IMR-90 (cell line): ENCODE measurements at regions not wholly inside any gene's neighbourhood (a gene's known extent, or its start where the extent isn't known, plus 50 kb on each side); places are given as distances from the start of the nearest gene placed in this dataset.
"Not testable (repeated sequence)": the region's sequence is repeated elsewhere in the genome, so short reads cannot be mapped to it uniquely, and the experiment has no call there.

Experiments used
- ATAC-seq: fragments of 200-7000 bp; cut with Tn5 transposase; 2 replicates; pipeline ENCODE4 v1.9.1; 2020; ENCODE audit warnings: low read depth, mild to moderate bottlenecking, moderate library complexity
- BruUV-seq: library from RNA; stranded (reverse); fragments of 400-500 nt; replicated peaks from 2 replicates; lab custom pipeline; 2021; lab: Mats Ljungman, UMichigan
- CTCF ChIA-PET: fragments of 300-600 bp; formaldehyde crosslinking; extraction: SDS; loops from one replicate; lab custom pipeline; 2021; ENCODE audit warnings: antibody characterized with exemption; lab: Yijun Ruan, JAX
- POLR2A ChIA-PET: fragments of 300-600 bp; sonication (Branson Sonifier 250); formaldehyde crosslinking; loops from one replicate; lab custom pipeline; 2022; ENCODE audit warnings: antibody characterized with exemption; ENCODE audit not compliant: unreplicated experiment; lab: Charles Lee
- DNase-seq: peaks from one replicate; pipeline ENCODE4 v3.0.0; 2013
- H2AFZ ChIP-seq: replicated peaks from 2 replicates; pipeline ENCODE3; 2013; ENCODE audit warnings: low read length, mild to moderate bottlenecking; ENCODE audit not compliant: poor library complexity
- H2AK5ac ChIP-seq: 2 replicates; pipeline ENCODE4 v1.6.1; 2013; ENCODE audit warnings: low read depth, low read length, inconsistent platforms
- H2AK9ac ChIP-seq: replicated peaks from 2 replicates; pipeline ENCODE3; 2013; ENCODE audit warnings: mild to moderate bottlenecking, low read depth, low read length, moderate library complexity; ENCODE audit not compliant: poor library complexity
- H2BK120ac ChIP-seq: 2 replicates; pipeline ENCODE4 v1.6.1; 2013; ENCODE audit warnings: low read depth, low read length, inconsistent platforms
- H2BK15ac ChIP-seq: 3 replicates; pipeline ENCODE4 v1.6.1; 2013; ENCODE audit warnings: low read depth, low read length, inconsistent platforms
- H2BK20ac ChIP-seq: 2 replicates; pipeline ENCODE4 v1.6.1; 2013; ENCODE audit warnings: low read depth, mild to moderate bottlenecking, inconsistent platforms, low read length, moderate library complexity
- H2BK5ac ChIP-seq: 2 replicates; pipeline ENCODE4 v1.6.1; 2013; ENCODE audit warnings: mild to moderate bottlenecking, low read depth, low read length, inconsistent platforms; ENCODE audit not compliant: poor library complexity, severe bottlenecking
- H3K14ac ChIP-seq: replicated peaks from 2 replicates; pipeline ENCODE4 v1.6.1; 2013; ENCODE audit warnings: low read depth, low read length, inconsistent platforms
- H3K18ac ChIP-seq: 2 replicates; pipeline ENCODE4 v1.6.1; 2013; ENCODE audit warnings: low read depth, low read length, control low read depth
- H3K23ac ChIP-seq: 2 replicates; pipeline ENCODE4 v1.6.1; 2013; ENCODE audit warnings: low read depth, low read length, inconsistent platforms
- H3K27ac ChIP-seq: 2 replicates; pipeline ENCODE4 v1.5.1; 2013; ENCODE audit warnings: mild to moderate bottlenecking, control low read depth, low read length; ENCODE audit not compliant: insufficient read depth
- H3K27me3 ChIP-seq: 2 replicates; pipeline ENCODE4 v1.6.1; 2013; ENCODE audit warnings: low read length; ENCODE audit not compliant: control insufficient read depth, insufficient read depth
- H3K36me3 ChIP-seq: 2 replicates; pipeline ENCODE4 v1.6.1; 2013; ENCODE audit warnings: low read length, mixed read lengths; ENCODE audit not compliant: control insufficient read depth, insufficient read depth
- H3K4ac ChIP-seq: 2 replicates; pipeline ENCODE4 v1.6.1; 2013; ENCODE audit warnings: low read depth, low read length, inconsistent platforms
- H3K4me1 ChIP-seq: 2 replicates; pipeline ENCODE4 v1.6.1; 2013; ENCODE audit warnings: low read length, mixed read lengths; ENCODE audit not compliant: control insufficient read depth, insufficient read depth
- H3K4me2 ChIP-seq: 2 replicates; pipeline ENCODE4 v1.6.1; 2013; ENCODE audit warnings: low read depth, mild to moderate bottlenecking, control low read depth, low read length, moderate library complexity
- H3K4me3 ChIP-seq: 2 replicates; pipeline ENCODE4 v1.5.1; 2013; ENCODE audit warnings: low read depth, mild to moderate bottlenecking, control low read depth, low read length, moderate library complexity; ENCODE audit not compliant: insufficient read depth
- H3K56ac ChIP-seq: 2 replicates; pipeline ENCODE4 v1.6.1; 2013; ENCODE audit warnings: low read length, inconsistent platforms; ENCODE audit not compliant: insufficient read depth; ENCODE audit errors: extremely low read depth
- H3K79me1 ChIP-seq, 2 experiments: 2 replicates each; pipeline ENCODE4 v1.6.1; 2013; ENCODE audit warnings: low read length in 2 of 2, inconsistent platforms in 1 of 2, low read depth in 1 of 2
- H3K9ac ChIP-seq: 2 replicates; pipeline ENCODE4 v1.6.1; 2013; ENCODE audit warnings: low read depth, low read length, control low read depth
- H3K9me1 ChIP-seq: 2 replicates; pipeline ENCODE4 v1.6.1; 2013; ENCODE audit warnings: low read length, inconsistent platforms; ENCODE audit not compliant: insufficient read depth
- H3K9me3 ChIP-seq: 2 replicates; pipeline ENCODE4 v1.6.1; 2013; ENCODE audit warnings: low read length; ENCODE audit not compliant: control insufficient read depth, insufficient read depth
- H4K20me1 ChIP-seq: 2 replicates; pipeline ENCODE4 v1.6.1; 2013; ENCODE audit warnings: low read length, inconsistent platforms; ENCODE audit not compliant: insufficient read depth
- H4K5ac ChIP-seq: 2 replicates; pipeline ENCODE4 v1.6.1; 2013; ENCODE audit warnings: mild to moderate bottlenecking, low read depth, low read length, control low read depth
- H4K8ac ChIP-seq, 2 experiments: 2 replicates each; pipeline ENCODE4 v1.6.1; 2013; ENCODE audit warnings: low read depth in 2 of 2, low read length in 2 of 2, control low read depth in 1 of 2, inconsistent platforms in 1 of 2
- H4K91ac ChIP-seq: 2 replicates; pipeline ENCODE4 v1.6.1; 2013; ENCODE audit warnings: low read depth, low read length, inconsistent platforms; ENCODE audit not compliant: insufficient read depth
- WGBS, 2 experiments: methylation state at CpG; one replicate each; pipeline versions ENCODE4 v1.1.5 to v1.1.7; 2013; ENCODE audit warnings: missing lambda C conversion rate in 2 of 2; ENCODE audit not compliant: insufficient read length in 1 of 2; ENCODE audit errors: extremely low coverage in 2 of 2; 5-methylcytosine and 5-hydroxymethylcytosine counted together
- dilution Hi-C: fragments of 300-500 bp; cut with HindIII; formaldehyde crosslinking; loops from one replicate; pipeline ENCODE4 v1.14.3; 2018; ENCODE audit warnings: low sequenced_read_pairs; ENCODE audit not compliant: unreplicated experiment
- in situ Hi-C: fragments of 300-500 bp; cut with MboI; formaldehyde crosslinking; loops from 3 replicates; pipeline ENCODE4 v1.14.3; 2019; ENCODE audit warnings: low sequenced_read_pairs, inconsistent platforms, mixed read lengths
- intact Hi-C: fragments of 100-400 bp; cut with micrococcal nuclease; formaldehyde crosslinking; loops from 2 replicates; pipeline ENCODE4 v1.10.0; 2022

DNA sequence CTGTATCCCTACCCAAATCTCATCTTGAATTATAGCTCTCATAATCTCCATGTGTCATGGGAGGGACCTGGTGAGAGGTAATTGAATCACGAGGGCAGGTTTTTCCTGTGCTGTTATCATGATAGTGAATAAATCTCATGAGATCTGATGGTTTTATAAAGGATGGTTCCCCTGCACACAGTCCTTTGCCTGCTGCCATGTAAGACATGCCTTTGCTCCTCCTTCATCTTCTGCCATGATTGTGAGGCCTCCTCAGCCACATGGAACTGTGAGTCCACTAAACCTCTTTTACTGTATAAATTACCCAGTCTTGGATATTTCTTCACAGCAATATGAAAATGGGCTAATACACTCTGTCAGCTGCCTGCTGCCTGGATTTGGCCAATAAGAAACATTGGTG is 133.8 kb upstream of the POU3F1 start:
- H4K91ac ChIP-seq, H2AFZ ChIP-seq, H4K8ac ChIP-seq, H3K36me3 ChIP-seq, H3K9me1 ChIP-seq, dilution Hi-C loops, H2AK9ac ChIP-seq, H3K4me2 ChIP-seq, H3K56ac ChIP-seq, H3K18ac ChIP-seq, in situ Hi-C loops, H2BK20ac ChIP-seq, H2BK5ac ChIP-seq, ATAC-seq, H3K14ac ChIP-seq, H2BK120ac ChIP-seq, H4K5ac ChIP-seq, H3K4me1 ChIP-seq, intact Hi-C loops, POLR2A ChIA-PET, BruUV-seq, DNase-seq, H4K20me1 ChIP-seq, H3K23ac ChIP-seq, H2AK5ac ChIP-seq, H3K4me3 ChIP-seq, H3K27ac ChIP-seq, H3K9me3 ChIP-seq, H2BK15ac ChIP-seq, H3K9ac ChIP-seq, H3K27me3 ChIP-seq, H3K79me1 ChIP-seq, H3K4ac ChIP-seq: not testable (repeated sequence)
- WGBS, 2 experiments: no CpG with 5 or more reads among the region's 1 CpG
- CTCF ChIA-PET: interaction anchor here (0.6 kb wide), 1 partner anchor 150 kb away, joined by 3 read pairs; no protein-coding TSS in a partner anchor
